ENCODE measurements at regions not wholly inside any gene's neighbourhood (a gene's known extent, or its start where the extent isn't known, plus 50 kb on each side); places are given as distances from the start of the nearest gene placed in this dataset.
"Not testable (repeated sequence)": the region's sequence is repeated elsewhere in the genome, so short reads cannot be mapped to it uniquely, and the experiment has no call there.

- DNase-seq = no peak
Observed at GRCh38 chr6:121770943-121771342, 335.5 kb downstream of the GJA1 start.

GRCh38 chr6:121771937-121772720 lies 336.7 kb downstream of the GJA1 start:
- DNase-seq = no peak

- no peak for DNase-seq
Observed at GRCh38 chr6:121776054-121776453, 340.6 kb downstream of the GJA1 start.

- no peak for DNase-seq
Observed at GRCh38 chr6:121780325-121781321, 345.2 kb downstream of the GJA1 start.

- no peak for DNase-seq
Observed at GRCh38 chr6:121791396-121792315, 356.2 kb downstream of the GJA1 start.

- no peak for DNase-seq
Observed at GRCh38 chr6:121794630-121795029, 359.2 kb downstream of the GJA1 start.

GRCh38 chr6:121797598-121797997 lies 362.2 kb downstream of the GJA1 start:
- DNase-seq = not testable (repeated sequence)

GRCh38 chr6:121798126-121798525 lies 362.7 kb downstream of the GJA1 start:
- not testable (repeated sequence) for DNase-seq

- no peak for DNase-seq
Observed at GRCh38 chr6:121799574-121799973, 364.1 kb downstream of the GJA1 start.

GRCh38 chr6:121800047-121800446 lies 364.6 kb downstream of the GJA1 start:
- no peak for DNase-seq

GRCh38 chr6:121806116-121806515 lies 370.7 kb downstream of the GJA1 start:
- DNase-seq = no peak

GRCh38 chr6:121809211-121809610 lies 373.8 kb downstream of the GJA1 start:
- no peak for DNase-seq

GRCh38 chr6:121810158-121811032 lies 374.9 kb downstream of the GJA1 start:
- no peak for DNase-seq

- no peak for DNase-seq
Observed at GRCh38 chr6:121811106-121811505, 375.7 kb downstream of the GJA1 start.

- DNase-seq = no peak
Observed at GRCh38 chr6:121816361-121816760, 380.9 kb downstream of the GJA1 start.

GRCh38 chr6:121816906-121817540 lies 381.6 kb downstream of the GJA1 start:
- no peak for DNase-seq

GRCh38 chr6:121823437-121823851 lies 388.0 kb downstream of the GJA1 start:
- DNase-seq = no peak

GRCh38 chr6:121826156-121826810 lies 390.8 kb downstream of the GJA1 start:
- DNase-seq = no peak

- no peak for DNase-seq
Observed at GRCh38 chr6:121828146-121828886, 392.9 kb downstream of the GJA1 start.

- DNase-seq = no peak
Observed at GRCh38 chr6:121830736-121831135, 395.3 kb downstream of the GJA1 start.

Measured in CD4-positive, alpha-beta T cell treated with Interferon alpha-2 for 1 hour (primary cell).